ENCODE measurements at regions not wholly inside any gene's neighbourhood (a gene's known extent, or its start where the extent isn't known, plus 50 kb on each side); places are given as distances from the start of the nearest gene placed in this dataset.

DNA sequence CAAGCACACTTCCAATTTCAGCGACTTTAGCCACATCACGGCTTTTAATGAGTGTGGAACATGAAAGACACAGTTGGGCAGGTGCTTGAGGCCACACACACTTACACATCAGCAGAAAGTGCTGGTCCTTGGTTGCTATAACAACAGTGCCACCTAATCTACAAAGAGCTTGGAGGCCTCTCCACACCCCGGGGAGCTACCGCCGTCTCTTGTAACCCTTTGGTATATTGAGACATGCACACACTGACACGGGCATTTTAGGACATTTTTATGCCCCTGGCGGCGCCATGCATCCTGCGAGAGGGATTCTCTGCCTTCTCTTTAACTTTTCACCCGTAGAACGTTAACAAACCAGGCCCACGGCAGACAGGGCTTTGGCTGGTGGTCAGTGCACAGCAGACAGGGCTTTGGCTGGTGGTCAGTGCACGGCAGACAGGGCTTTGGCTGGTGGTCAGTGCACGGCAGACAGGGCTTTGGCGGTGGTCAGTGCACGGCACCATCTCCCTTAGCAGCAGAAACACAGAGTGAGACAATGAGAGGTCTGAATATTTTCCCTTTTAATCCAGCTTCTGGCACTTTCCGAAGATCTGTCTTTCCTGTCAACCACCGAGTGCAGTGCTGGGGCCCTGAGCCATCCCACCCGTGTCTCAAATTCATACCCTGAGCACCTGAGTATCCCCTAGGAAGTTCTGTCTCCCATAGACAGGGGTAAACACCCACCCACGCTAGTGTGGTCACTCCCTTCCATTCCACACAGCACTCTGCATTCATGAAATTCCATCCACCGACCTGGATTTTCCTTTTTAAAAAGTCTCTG is 116.6 kb upstream of the RPS6KA2 start:
- peak in 1 of 2 donors; percentile 71 for DNase-seq (ENCODE audit: low spot score in 2 of 2)
- WGBS, 2 donors: 87 to 88% methylated on average over 21 of the region's 21 CpGs
- TF ChIP-seq, protein P1, sequence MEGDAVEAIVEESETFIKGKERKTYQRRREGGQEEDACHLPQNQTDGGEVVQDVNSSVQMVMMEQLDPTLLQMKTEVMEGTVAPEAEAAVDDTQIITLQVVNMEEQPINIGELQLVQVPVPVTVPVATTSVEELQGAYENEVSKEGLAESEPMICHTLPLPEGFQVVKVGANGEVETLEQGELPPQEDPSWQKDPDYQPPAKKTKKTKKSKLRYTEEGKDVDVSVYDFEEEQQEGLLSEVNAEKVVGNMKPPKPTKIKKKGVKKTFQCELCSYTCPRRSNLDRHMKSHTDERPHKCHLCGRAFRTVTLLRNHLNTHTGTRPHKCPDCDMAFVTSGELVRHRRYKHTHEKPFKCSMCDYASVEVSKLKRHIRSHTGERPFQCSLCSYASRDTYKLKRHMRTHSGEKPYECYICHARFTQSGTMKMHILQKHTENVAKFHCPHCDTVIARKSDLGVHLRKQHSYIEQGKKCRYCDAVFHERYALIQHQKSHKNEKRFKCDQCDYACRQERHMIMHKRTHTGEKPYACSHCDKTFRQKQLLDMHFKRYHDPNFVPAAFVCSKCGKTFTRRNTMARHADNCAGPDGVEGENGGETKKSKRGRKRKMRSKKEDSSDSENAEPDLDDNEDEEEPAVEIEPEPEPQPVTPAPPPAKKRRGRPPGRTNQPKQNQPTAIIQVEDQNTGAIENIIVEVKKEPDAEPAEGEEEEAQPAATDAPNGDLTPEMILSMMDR (IDR thresholded peaks at IDR 0.05): no peak
- no peak for TF ChIP-seq POLR2A (IDR thresholded peaks at IDR 0.05)
- no peak overlapping the region for H3K4me3 ChIP-seq (ENCODE audit: low read depth, poor library complexity, severe bottlenecking)
- intact Hi-C loops (cut with DNase I; ENCODE audit: low total_unique reads): no loop called here

DNA sequence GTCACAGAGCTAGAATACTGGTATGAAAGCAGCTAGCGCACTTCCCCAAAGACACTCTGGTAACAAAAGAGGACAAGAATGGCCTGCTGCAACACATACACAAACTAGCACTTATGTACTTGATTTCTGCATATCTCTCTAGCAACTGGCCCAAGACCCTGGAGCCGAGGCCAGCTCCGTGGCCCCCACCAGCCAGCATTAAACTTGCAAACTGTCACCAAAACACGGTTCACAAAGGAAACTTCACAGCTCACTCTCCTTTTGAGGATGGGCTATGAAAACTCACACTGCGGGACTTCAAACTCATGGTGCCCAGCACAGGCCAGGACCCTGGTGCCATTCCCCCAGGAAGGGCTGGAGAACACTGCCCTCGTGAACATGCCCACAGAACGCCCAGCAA is 115.9 kb upstream of the RPS6KA2 start:
- intact Hi-C loops (cut with DNase I; ENCODE audit: low total_unique reads): no loop called here
- no peak overlapping the region for H3K4me3 ChIP-seq (ENCODE audit: low read depth, poor library complexity, severe bottlenecking)

DNA sequence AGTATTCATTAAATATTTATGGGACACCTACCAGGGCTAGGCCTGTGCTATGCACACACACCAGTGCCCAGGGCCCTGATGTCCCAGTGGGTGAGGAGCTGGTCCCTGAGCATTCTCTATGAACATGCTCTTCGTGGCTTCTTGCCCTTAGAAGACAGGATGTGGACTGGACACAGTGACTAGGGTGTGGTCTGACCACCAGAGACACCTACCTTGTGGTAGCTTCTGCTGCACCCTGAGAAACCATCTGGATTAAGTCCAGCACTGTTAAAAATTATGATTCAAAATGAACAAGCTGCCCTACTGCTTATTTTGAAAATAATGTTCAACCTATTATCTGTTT is 112.9 kb upstream of the RPS6KA2 start:
- TF ChIP-seq, protein P1 (IDR thresholded peaks at IDR 0.05): no peak
- TF ChIP-seq POLR2A (IDR thresholded peaks at IDR 0.05): no peak
- no peak for DNase-seq (ENCODE audit: low spot score in 2 of 2)
- H3K4me3 ChIP-seq (ENCODE audit: low read depth, poor library complexity, severe bottlenecking): no peak overlapping the region
- 59 to 67% methylated on average over 1 of the region's 1 CpG for WGBS, 2 donors
- intact Hi-C loops (cut with DNase I; ENCODE audit: low total_unique reads): no loop called here

More for the DNA sequence above, 115.9 kb upstream of the RPS6KA2 start:
- 90 to 94% methylated on average over 7 of the region's 7 CpGs for WGBS, 2 donors
- TF ChIP-seq, protein P1 (IDR thresholded peaks at IDR 0.05): no peak
- no peak for TF ChIP-seq POLR2A (IDR thresholded peaks at IDR 0.05)
- no peak for DNase-seq (ENCODE audit: low spot score in 2 of 2)

DNA sequence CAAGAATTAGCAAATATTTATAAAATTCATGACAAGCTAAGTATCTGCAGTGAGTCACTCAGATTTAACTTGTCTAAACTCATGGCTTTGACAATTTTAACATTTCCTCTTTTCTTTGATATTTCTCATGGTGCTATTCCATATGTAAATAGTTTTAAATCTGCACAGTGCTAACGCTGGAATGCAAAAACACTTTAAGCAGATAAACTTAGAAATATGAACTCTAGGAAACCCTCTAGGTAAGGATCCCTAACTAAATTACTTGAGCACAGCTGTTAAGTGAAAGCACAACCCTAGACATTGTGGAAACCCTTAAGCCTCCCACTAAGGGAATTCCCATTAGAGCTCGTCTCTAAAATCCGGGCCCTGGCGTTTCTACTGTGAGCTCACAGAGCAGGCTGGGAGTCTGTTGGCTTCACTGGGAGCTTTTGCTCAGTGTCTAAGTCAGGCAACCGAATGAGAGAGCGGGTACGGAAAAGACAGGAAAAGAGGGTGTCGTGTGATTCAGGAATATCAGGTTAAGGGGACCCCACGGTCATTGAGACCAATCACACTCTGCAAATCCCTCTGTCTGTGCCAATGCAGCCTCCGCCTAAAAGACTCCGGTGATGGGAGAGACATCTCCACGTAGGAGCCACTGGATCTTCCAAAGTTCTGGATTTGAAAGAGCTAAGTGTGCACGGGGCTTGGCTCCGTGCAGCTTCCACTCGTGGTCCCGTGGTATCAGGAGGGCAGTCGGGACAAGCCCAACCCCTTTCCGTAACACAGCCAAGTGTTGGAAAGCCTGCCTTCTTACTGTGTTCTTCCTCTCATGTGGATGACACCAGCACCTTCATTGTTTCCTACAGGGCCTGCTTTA is 112.3 kb upstream of the RPS6KA2 start:
- DNase-seq (ENCODE audit: low spot score in 2 of 2): peak in 1 of 2 donors; percentile 60
- 81 to 82% methylated on average over 18 of the region's 18 CpGs for WGBS, 2 donors
- no peak overlapping the region for H3K4me3 ChIP-seq (ENCODE audit: low read depth, poor library complexity, severe bottlenecking)

DNA sequence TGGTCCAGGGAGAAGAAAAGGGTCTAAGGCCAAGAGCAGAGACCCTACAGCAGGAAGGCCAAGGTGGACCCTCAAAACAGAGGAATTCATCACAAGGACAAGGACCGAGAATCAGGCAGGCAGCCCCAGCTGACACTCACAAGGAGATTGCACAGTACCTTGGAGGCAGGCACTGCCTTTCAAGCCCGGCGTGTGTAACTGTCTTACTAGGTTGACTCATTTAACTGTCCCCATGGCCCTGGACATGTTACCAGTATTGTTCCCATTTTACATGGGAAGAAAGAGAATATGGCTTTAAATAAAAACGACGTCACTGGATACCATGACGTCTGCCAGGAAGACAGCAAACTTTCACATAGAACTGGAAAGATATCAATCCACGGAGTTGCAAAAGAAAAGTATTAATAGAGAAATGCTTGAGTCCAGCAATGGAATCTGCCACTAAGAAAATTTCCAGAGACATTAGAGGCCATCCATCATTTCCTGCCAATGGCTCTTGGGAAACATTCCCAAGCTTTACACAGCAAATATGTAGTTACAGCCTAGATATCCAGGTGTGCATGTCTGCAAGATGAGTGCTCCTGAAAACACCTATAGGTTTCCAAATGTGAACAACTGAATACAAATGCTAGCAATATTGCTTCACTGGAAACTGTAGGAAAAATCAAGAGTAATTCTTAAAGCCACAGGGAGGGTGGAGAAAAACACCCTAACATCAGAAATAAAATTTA is 111.5 kb upstream of the RPS6KA2 start:
- 75 to 81% methylated on average over 7 of the region's 7 CpGs for WGBS, 2 donors
- DNase-seq (ENCODE audit: low spot score in 2 of 2): no peak
- TF ChIP-seq, protein P1 (IDR thresholded peaks at IDR 0.05): no peak
- no peak for TF ChIP-seq POLR2A (IDR thresholded peaks at IDR 0.05)
- intact Hi-C loops (cut with DNase I; ENCODE audit: low total_unique reads): no loop called here
- no peak overlapping the region for H3K4me3 ChIP-seq (ENCODE audit: low read depth, poor library complexity, severe bottlenecking)

More for the DNA sequence above, 112.3 kb upstream of the RPS6KA2 start:
- TF ChIP-seq, protein P1 (IDR thresholded peaks at IDR 0.05): no peak
- TF ChIP-seq POLR2A (IDR thresholded peaks at IDR 0.05): no peak
- intact Hi-C loops (cut with DNase I; ENCODE audit: low total_unique reads): no loop called here
